Cardiac muscle cell (in vitro differentiated cells and primary cell): ENCODE measurements at regions not wholly inside any gene's neighbourhood (a gene's known extent, or its start where the extent isn't known, plus 50 kb on each side); places are given as distances from the start of the nearest gene placed in this dataset.

ENCODE experiments used
- DNase-seq, 2 donors: peaks; one replicate each; pipeline versions ENCODE4 v3.0.0 to v3.0.0-alpha.2; 2010 to 2017; ENCODE audit warnings: low read depth in 1 of 2, low spot score in 1 of 2
- H3K27ac ChIP-seq: fragments of 200-600 bp; sonication (generic); 2 replicates; pipeline ENCODE4 v1.5.1; 2016
- H3K27me3 ChIP-seq: fragments of 200-600 bp; sonication (generic); 2 replicates; pipeline ENCODE4 v1.6.0; 2016; ENCODE audit warnings: control low read depth
- H3K36me3 ChIP-seq: fragments of 200-600 bp; sonication (generic); 2 replicates; pipeline ENCODE4 v1.5.1; 2016; ENCODE audit warnings: control low read depth
- H3K4me1 ChIP-seq: fragments of 200-600 bp; sonication (generic); 2 replicates; pipeline ENCODE4 v1.8.1; 2017; ENCODE audit warnings: low read depth, mild to moderate bottlenecking, mixed run types
- H3K4me3 ChIP-seq: fragments of 200-600 bp; sonication (generic); 2 replicates; pipeline ENCODE4 v1.5.1; 2016; ENCODE audit warnings: mild to moderate bottlenecking
- H3K9me3 ChIP-seq: fragments of 200-600 bp; sonication (generic); 2 replicates; pipeline ENCODE4 v1.5.1; 2017; ENCODE audit warnings: low read depth, mild to moderate bottlenecking, control low read depth
- TF ChIP-seq, protein P1 (sequence below): IDR thresholded peaks from 2 replicates; pipeline ENCODE4 v1.5.1; 2012; ENCODE audit warnings: low read depth, mild to moderate bottlenecking, low read length

DNA sequence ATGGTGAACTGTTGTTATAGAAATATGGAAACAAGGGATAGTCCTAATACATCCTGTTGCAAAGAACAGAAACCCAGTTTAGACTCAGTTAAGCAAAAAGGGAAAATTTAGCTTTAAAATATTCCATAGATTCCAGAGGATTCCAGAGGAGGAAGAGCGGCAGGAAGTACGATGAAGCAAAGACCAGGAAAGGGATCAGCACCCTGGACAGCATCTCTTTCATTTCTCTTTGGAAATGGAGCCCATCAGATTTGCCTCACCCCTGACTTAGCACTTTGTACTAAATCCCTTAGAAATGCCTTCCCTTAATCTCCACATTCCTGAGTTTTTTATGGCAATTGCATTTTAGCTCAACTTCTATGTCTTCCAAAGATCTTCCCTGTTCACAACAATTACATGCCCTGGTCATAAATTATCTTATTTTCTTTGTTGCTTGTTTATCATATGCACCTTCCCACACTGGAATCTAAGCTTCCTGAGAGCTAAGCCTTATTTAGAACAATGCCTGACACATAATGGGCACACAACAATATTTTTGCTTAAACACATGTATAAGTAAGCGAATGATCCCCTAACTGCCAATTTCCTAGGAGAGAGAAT lies 150.0 kb upstream of the RBFOX1 start:
- no peaks in the 10 kb centered on the region for H3K36me3 ChIP-seq
- peak in 1 of 2 donors; percentile 78 for DNase-seq
- no peaks in the 10 kb centered on the region for H3K9me3 ChIP-seq
- H3K4me3 ChIP-seq: no peak overlapping the region
- no peaks in the 10 kb centered on the region for H3K4me1 ChIP-seq
- TF ChIP-seq, protein P1, sequence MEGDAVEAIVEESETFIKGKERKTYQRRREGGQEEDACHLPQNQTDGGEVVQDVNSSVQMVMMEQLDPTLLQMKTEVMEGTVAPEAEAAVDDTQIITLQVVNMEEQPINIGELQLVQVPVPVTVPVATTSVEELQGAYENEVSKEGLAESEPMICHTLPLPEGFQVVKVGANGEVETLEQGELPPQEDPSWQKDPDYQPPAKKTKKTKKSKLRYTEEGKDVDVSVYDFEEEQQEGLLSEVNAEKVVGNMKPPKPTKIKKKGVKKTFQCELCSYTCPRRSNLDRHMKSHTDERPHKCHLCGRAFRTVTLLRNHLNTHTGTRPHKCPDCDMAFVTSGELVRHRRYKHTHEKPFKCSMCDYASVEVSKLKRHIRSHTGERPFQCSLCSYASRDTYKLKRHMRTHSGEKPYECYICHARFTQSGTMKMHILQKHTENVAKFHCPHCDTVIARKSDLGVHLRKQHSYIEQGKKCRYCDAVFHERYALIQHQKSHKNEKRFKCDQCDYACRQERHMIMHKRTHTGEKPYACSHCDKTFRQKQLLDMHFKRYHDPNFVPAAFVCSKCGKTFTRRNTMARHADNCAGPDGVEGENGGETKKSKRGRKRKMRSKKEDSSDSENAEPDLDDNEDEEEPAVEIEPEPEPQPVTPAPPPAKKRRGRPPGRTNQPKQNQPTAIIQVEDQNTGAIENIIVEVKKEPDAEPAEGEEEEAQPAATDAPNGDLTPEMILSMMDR: no peak
- H3K27ac ChIP-seq: no peak overlapping the region
- no peaks in the 10 kb centered on the region for H3K27me3 ChIP-seq

DNA sequence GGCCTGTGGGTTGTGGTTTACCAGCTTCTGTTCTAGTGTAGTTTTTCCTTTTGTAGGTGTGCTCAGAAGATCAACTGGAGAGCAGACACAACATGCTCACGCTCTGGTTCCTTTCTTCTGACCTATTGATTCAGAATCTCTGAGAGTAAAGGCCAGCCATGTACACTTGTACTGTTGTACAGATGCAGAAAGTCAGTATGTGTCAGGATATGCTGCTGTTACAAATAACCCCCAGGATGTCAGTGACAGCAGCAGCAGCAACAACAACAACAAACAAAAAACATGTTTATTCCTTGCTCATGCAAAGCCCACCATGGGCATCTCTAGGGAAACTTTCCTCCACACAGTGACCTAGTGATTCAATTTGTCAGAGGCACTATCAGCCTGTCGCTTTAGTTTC lies 154.8 kb upstream of the RBFOX1 start:
- Histone ChIP-seq H3K36me3 (no peaks in the 10 kb centered on the region), H3K27ac (no peak overlapping the region), H3K4me1 (no peaks in the 10 kb centered on the region), H3K4me3 (no peak overlapping the region), H3K27me3 (no peaks in the 10 kb centered on the region), H3K9me3 (no peaks in the 10 kb centered on the region)
- DNase-seq: no peak
- TF ChIP-seq, protein P1: no peak

DNA sequence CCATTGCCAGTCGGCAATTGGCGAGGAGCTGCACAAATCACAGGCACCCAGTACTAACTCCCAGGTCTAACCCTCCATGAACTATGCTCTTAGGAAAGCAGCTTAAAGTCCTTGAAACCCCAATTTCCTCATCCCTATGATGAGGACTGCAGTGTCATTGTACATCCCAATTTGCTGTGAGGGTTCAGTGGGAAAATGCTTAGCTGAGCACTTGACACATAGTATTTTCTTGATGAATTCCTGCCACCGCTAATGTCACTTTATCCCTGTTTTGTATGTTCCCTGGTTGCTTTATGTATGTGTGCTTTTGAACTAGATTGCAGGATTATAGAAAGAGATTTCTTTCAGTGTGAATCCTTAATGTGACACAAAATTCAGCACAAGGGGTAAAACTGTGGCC lies 161.5 kb upstream of the RBFOX1 start:
- Histone ChIP-seq H3K27me3 (no peaks in the 10 kb centered on the region), H3K9me3 (no peaks in the 10 kb centered on the region), H3K4me3 (no peak overlapping the region), H3K4me1 (no peaks in the 10 kb centered on the region), H3K36me3 (no peaks in the 10 kb centered on the region), H3K27ac (no peak overlapping the region)
- no peak for DNase-seq
- TF ChIP-seq, protein P1: no peak

DNA sequence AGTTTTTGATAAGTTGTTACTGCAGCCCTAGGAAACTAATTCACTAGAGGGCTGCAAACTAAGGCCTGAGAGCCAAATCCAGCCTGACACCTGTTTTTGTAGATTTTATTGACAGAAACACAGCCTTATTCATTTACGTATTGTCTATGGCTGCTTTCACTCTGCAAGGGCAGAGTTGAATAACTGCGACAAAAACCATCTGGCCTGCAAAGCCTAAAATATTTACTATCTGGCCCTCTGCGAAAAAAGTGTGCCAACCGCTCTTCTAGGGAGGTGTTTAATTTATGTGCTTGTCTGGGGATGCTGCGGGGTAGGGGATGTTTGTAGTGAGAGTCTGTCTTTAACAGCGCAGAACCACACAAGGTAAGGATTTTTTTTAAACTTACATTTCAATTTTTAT lies 165.0 kb upstream of the RBFOX1 start:
- H3K36me3 ChIP-seq: no peaks in the 10 kb centered on the region
- no peak overlapping the region for H3K27ac ChIP-seq
- no peaks in the 10 kb centered on the region for H3K9me3 ChIP-seq
- H3K4me1 ChIP-seq: no peaks in the 10 kb centered on the region
- H3K4me3 ChIP-seq: no peak overlapping the region
- H3K27me3 ChIP-seq: no peaks in the 10 kb centered on the region
- DNase-seq: no peak
- TF ChIP-seq, protein P1: no peak

DNA sequence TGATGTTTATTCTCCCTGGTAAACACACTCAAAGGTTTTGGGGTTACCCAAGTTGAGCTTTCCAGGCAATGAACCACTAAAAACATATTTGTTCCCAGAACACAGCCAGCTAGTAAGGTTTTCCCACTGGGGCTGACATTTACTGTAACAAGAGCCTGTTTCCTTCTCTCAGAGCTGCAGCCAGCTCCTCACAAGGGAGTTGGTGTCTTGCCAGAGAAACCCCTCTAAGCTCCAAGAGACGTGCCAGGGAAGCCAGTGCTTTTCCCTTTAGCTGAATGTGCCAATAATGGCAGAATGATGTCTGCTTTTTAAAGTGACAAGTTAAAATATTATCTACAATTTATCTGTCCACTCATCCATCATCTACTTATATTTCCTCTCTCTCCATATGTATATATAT lies 170.8 kb upstream of the RBFOX1 start:
- Histone ChIP-seq H3K4me1 (no peaks in the 10 kb centered on the region), H3K36me3 (no peaks in the 10 kb centered on the region), H3K4me3 (no peak overlapping the region), H3K9me3 (no peaks in the 10 kb centered on the region), H3K27me3 (no peaks in the 10 kb centered on the region), H3K27ac (no peak overlapping the region)
- DNase-seq: no peak
- TF ChIP-seq, protein P1: no peak

DNA sequence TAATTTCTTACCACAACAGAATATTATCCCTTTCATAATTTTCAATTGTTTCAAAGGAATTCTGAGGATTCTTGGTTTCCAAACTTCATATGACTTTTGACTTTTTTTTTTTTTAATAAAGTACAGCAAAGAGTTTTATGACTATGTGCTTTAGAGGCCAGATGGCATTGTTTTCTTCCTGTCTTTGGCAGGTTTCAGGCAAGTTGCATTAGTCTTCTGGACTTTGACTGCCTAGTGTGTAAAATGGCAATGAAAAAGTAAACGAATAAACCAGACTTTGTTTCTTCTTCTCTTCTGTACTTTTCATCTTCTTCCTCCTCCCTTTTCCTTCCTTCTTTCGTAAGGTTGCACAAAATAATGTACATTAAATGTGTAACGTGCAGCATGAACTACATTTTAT lies 172.6 kb upstream of the RBFOX1 start:
- TF ChIP-seq, protein P1: no peak

More for the DNA sequence above, 172.6 kb upstream of the RBFOX1 start:
- Histone ChIP-seq H3K4me1 (no peaks in the 10 kb centered on the region), H3K9me3 (no peaks in the 10 kb centered on the region), H3K36me3 (no peaks in the 10 kb centered on the region), H3K27me3 (no peaks in the 10 kb centered on the region), H3K27ac (no peak overlapping the region), H3K4me3 (no peak overlapping the region)
- no peak for DNase-seq
